OCI-LY7 (cell line): ENCODE measurements at regions not wholly inside any gene's neighbourhood (a gene's known extent, or its start where the extent isn't known, plus 50 kb on each side); places are given as distances from the start of the nearest gene placed in this dataset.

Source experiments
- BruUV-seq: library from RNA; stranded (reverse); fragments of 400-500 nt; replicated peaks from 2 replicates; lab custom pipeline; 2021; lab: Mats Ljungman, UMichigan
- CTCF ChIA-PET: fragments of 300-600 bp; sonication (Branson Sonifier 250); formaldehyde crosslinking; loops from one replicate; lab custom pipeline; 2022; ENCODE audit warnings: antibody characterized with exemption; ENCODE audit not compliant: unreplicated experiment; lab: Charles Lee
- POLR2A ChIA-PET: fragments of 300-600 bp; sonication (Branson Sonifier 250); formaldehyde crosslinking; loops from one replicate; lab custom pipeline; 2022; ENCODE audit warnings: antibody characterized with exemption; lab: Charles Lee
- DNase-seq: peaks from one replicate; pipeline ENCODE4 v3.0.0-alpha.2; 2015; ENCODE audit warnings: low spot score
- H2AFZ ChIP-seq: fragments of 200-600 bp; sonication (generic), shearing (Covaris generic); 2 replicates; pipeline ENCODE4 v1.6.1; 2014; ENCODE audit warnings: mild to moderate bottlenecking, antibody characterized with exemption, low read length, moderate library complexity
- H3K27ac ChIP-seq: fragments of 200-600 bp; sonication (generic); 2 replicates; pipeline ENCODE4 v1.5.1; 2014; ENCODE audit warnings: mixed run types, low read depth, mild to moderate bottlenecking, moderate library complexity, low read length, inconsistent platforms; ENCODE audit not compliant: poor library complexity, severe bottlenecking
- H3K36me3 ChIP-seq: fragments of 200-600 bp; sonication (generic); 2 replicates; pipeline ENCODE4 v1.6.1; 2014; ENCODE audit warnings: mild to moderate bottlenecking, antibody characterized with exemption, low read length, moderate library complexity, mixed read lengths; ENCODE audit not compliant: insufficient read depth
- H3K4me1 ChIP-seq: fragments of 200-600 bp; sonication (generic); 2 replicates; pipeline ENCODE4 v1.5.1; 2014; ENCODE audit warnings: mild to moderate bottlenecking, low read length; ENCODE audit not compliant: insufficient read depth, poor library complexity, severe bottlenecking
- H3K4me2 ChIP-seq: fragments of 200-600 bp; sonication (generic); 2 replicates; pipeline ENCODE4 v1.6.1; 2014; ENCODE audit warnings: mild to moderate bottlenecking, low read length
- H3K4me3 ChIP-seq: fragments of 200-600 bp; sonication (generic); 2 replicates; pipeline ENCODE4 v1.5.1; 2014; ENCODE audit warnings: mild to moderate bottlenecking, low read depth, low read length; ENCODE audit not compliant: poor library complexity, severe bottlenecking
- H3K79me2 ChIP-seq: fragments of 200-600 bp; sonication (generic); 2 replicates; pipeline ENCODE4 v1.6.1; 2016; ENCODE audit warnings: low read depth, mild to moderate bottlenecking, low read length, moderate library complexity, mixed read lengths; ENCODE audit not compliant: insufficient read depth
- H3K9me2 ChIP-seq: fragments of 200-600 bp; sonication (generic); 2 replicates; pipeline ENCODE4 v1.6.1; 2016; ENCODE audit warnings: mild to moderate bottlenecking, low read length, mixed read lengths; ENCODE audit not compliant: insufficient read depth
- H3K9me3 ChIP-seq: fragments of 200-600 bp; sonication (generic); 2 replicates; pipeline ENCODE4 v1.6.1; 2014; ENCODE audit warnings: mild to moderate bottlenecking, mixed run types, low read length, mixed read lengths
- H4K20me1 ChIP-seq: fragments of 200-600 bp; sonication (generic); 2 replicates; pipeline ENCODE4 v1.6.1; 2014; ENCODE audit warnings: mild to moderate bottlenecking, antibody characterized with exemption, low read length, moderate library complexity, mixed read lengths; ENCODE audit not compliant: insufficient read depth
- EZH2phosphoT487 ChIP-seq: fragments of 200-600 bp; sonication (generic); IDR thresholded peaks from 2 replicates; pipeline ENCODE4 v1.6.1; 2018; ENCODE audit warnings: low read depth, borderline replicate concordance, mild to moderate bottlenecking, mixed run types, antibody characterized with exemption, low read length, moderate library complexity, mixed read lengths
- intact Hi-C: fragments of 100-400 bp; cut with micrococcal nuclease; formaldehyde crosslinking; loops from one replicate; pipeline ENCODE4 v1.10.0; 2022; ENCODE audit not compliant: unreplicated experiment
- TF ChIP-seq, protein P1 (sequence below): fragments of 200-600 bp; sonication (generic); conservative IDR thresholded peaks from 2 replicates; pipeline ENCODE4 v1.5.1; 2014; ENCODE audit warnings: mild to moderate bottlenecking, antibody characterized with exemption, low read length, moderate library complexity, mixed read lengths

DNA sequence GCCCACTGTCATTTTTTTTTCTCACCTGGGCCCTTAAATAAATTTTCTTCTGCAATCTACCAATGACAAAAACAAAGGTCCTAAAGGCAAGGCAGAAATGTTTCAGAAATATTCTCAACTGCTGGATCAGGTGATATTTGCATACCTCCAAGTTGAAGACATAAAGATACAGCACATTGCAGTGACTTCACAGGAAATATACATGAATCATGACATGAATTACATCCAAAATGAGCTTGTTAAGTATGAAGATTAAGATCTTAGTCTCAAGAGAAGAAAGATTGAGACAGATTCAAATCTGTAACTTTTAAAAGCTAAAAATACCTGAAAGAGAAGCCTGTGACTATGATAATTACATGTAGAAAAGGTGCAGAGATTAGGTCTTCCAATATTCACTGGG lies 207.8 kb downstream of the SIPA1L2 start:
- no peak for TF ChIP-seq EZH2phosphoT487
- TF ChIP-seq, protein P1, sequence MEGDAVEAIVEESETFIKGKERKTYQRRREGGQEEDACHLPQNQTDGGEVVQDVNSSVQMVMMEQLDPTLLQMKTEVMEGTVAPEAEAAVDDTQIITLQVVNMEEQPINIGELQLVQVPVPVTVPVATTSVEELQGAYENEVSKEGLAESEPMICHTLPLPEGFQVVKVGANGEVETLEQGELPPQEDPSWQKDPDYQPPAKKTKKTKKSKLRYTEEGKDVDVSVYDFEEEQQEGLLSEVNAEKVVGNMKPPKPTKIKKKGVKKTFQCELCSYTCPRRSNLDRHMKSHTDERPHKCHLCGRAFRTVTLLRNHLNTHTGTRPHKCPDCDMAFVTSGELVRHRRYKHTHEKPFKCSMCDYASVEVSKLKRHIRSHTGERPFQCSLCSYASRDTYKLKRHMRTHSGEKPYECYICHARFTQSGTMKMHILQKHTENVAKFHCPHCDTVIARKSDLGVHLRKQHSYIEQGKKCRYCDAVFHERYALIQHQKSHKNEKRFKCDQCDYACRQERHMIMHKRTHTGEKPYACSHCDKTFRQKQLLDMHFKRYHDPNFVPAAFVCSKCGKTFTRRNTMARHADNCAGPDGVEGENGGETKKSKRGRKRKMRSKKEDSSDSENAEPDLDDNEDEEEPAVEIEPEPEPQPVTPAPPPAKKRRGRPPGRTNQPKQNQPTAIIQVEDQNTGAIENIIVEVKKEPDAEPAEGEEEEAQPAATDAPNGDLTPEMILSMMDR: no peak
- Histone ChIP-seq H3K27ac (no peak overlapping the region), H3K4me1 (no peaks in the 10 kb centered on the region), H3K9me2 (no peaks in the 10 kb centered on the region), H4K20me1 (no peaks in the 10 kb centered on the region), H3K79me2 (no peaks in the 10 kb centered on the region), H3K4me3 (no peak overlapping the region), H3K9me3 (no peaks in the 10 kb centered on the region), H3K36me3 (peaks cover 10% of the 10 kb centered on the region), H2AFZ (no peak overlapping the region), H3K4me2 (no peak overlapping the region)
- ChIA-PET POLR2A (no interaction called here), CTCF (no interaction called here)
- BruUV-seq: no TSS peak
- intact Hi-C loops: no loop called here
- DNase-seq: no peak

GRCh38 chr1:232421143-232421796 lies 208.7 kb downstream of the SIPA1L2 start:
- CTCF ChIA-PET: no interaction called here
- Histone ChIP-seq H3K79me2 (no peaks in the 10 kb centered on the region), H3K9me2 (no peaks in the 10 kb centered on the region), H3K36me3 (peaks cover 6% of the 10 kb centered on the region; the same call in 1 of the 2 replicates), H3K4me1 (no peaks in the 10 kb centered on the region), H2AFZ (no peak overlapping the region), H4K20me1 (no peaks in the 10 kb centered on the region), H3K9me3 (no peaks in the 10 kb centered on the region), H3K4me2 (no peak overlapping the region), H3K27ac (no peak overlapping the region), H3K4me3 (no peak overlapping the region)
- POLR2A ChIA-PET: no interaction called here
- BruUV-seq: no TSS peak
- TF ChIP-seq, protein P1: no peak
- TF ChIP-seq EZH2phosphoT487: no peak
- intact Hi-C loops: no loop called here
- no peak for DNase-seq

DNA sequence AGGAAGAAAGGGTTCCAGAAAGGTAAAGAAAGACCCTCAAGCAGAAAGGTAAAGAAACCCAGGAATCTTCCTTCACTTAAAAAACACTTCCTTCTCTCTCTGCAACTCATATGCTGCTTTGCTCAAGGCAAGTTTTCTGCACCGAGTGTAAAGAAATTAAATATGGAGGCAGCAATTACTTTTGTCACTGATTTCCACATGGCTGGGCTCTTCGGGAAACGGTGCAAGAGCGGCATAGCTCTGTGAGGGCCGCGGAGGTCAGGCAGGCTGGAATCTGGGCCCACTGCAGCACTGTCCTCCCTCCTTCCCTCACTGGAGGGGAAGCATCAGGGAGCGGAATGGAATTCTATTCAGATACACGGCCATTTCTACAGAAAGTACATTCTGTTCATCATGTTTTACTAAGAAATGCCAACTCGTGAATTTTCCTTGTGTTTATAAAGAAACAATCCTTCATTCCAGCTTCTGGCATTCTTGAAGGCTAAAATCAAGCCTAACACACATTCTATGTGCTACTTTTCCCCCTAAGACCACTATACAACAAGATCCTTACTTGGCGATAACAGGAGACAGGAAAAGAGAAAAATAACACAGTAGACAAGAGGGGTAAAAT lies 212.2 kb downstream of the SIPA1L2 start:
- Histone ChIP-seq H3K9me3 (no peaks in the 10 kb centered on the region), H3K4me1 (no peaks in the 10 kb centered on the region), H3K36me3 (peaks cover 6% of the 10 kb centered on the region; the same call in 1 of the 2 replicates), H2AFZ (no peak overlapping the region), H3K4me3 (no peak overlapping the region), H3K79me2 (no peaks in the 10 kb centered on the region), H3K27ac (no peak overlapping the region), H3K4me2 (no peak overlapping the region), H3K9me2 (no peaks in the 10 kb centered on the region), H4K20me1 (no peaks in the 10 kb centered on the region)
- ChIA-PET CTCF (no interaction called here), POLR2A (interaction anchor here (0.6 kb wide), 1 partner anchor 1815 kb away, joined by 4 read pairs; no protein-coding TSS in a partner anchor)
- no TSS peak for BruUV-seq
- intact Hi-C loops: no loop called here
- TF ChIP-seq EZH2phosphoT487: no peak
- TF ChIP-seq, protein P1: no peak
- no peak for DNase-seq
